H9 (cell line): ENCODE measurements at regions not wholly inside any gene's neighbourhood (a gene's known extent, or its start where the extent isn't known, plus 50 kb on each side); places are given as distances from the start of the nearest gene placed in this dataset.

Experiments used
- DNase-seq: peaks from one replicate; pipeline ENCODE4 v3.0.0-alpha.2; 2017
- H2AFZ ChIP-seq: one replicate; pipeline ENCODE4 v1.6.1; 2013; ENCODE audit warnings: mild to moderate bottlenecking, low read length, control low read depth, moderate library complexity
- H2AK5ac ChIP-seq: 2 replicates; pipeline ENCODE4 v1.6.1; 2013; ENCODE audit warnings: low read length, control low read depth, mixed read lengths; ENCODE audit not compliant: insufficient read length
- H2BK120ac ChIP-seq: one replicate; pipeline ENCODE4 v1.6.1; 2013; ENCODE audit warnings: low read depth, mild to moderate bottlenecking, low read length, control low read depth, inconsistent platforms; ENCODE audit not compliant: poor library complexity, severe bottlenecking
- H2BK12ac ChIP-seq: 2 replicates; pipeline ENCODE4 v1.6.1; 2013; ENCODE audit warnings: low read length, control low read depth, mixed read lengths, low read depth; ENCODE audit not compliant: insufficient read length
- H2BK15ac ChIP-seq: 2 replicates; pipeline ENCODE4 v1.6.1; 2013; ENCODE audit warnings: low read depth, low read length, control low read depth
- H2BK20ac ChIP-seq: one replicate; pipeline ENCODE4 v1.6.1; 2013; ENCODE audit warnings: low read depth, mild to moderate bottlenecking, low read length, control low read depth, inconsistent platforms; ENCODE audit not compliant: poor library complexity, severe bottlenecking
- H2BK5ac ChIP-seq: 2 replicates; pipeline ENCODE4 v1.6.1; 2013; ENCODE audit warnings: low read length, control low read depth, mixed read lengths; ENCODE audit not compliant: insufficient read length
- H3K14ac ChIP-seq: 2 replicates; pipeline ENCODE4 v1.6.1; 2013; ENCODE audit warnings: low read length, control low read depth; ENCODE audit not compliant: insufficient read depth
- H3K18ac ChIP-seq: 2 replicates; pipeline ENCODE4 v1.6.1; 2013; ENCODE audit warnings: low read depth, mild to moderate bottlenecking, mixed read lengths, low read length, control low read depth; ENCODE audit not compliant: insufficient read length
- H3K23ac ChIP-seq: 2 replicates; pipeline ENCODE4 v1.6.1; 2013; ENCODE audit warnings: low read length, control low read depth, mixed read lengths, low read depth; ENCODE audit not compliant: insufficient read length
- H3K23me2 ChIP-seq: 2 replicates; pipeline ENCODE4 v1.6.1; 2013; ENCODE audit warnings: low read depth, mild to moderate bottlenecking, mixed read lengths, low read length, control low read depth; ENCODE audit not compliant: insufficient read length, poor library complexity, severe bottlenecking
- H3K27ac ChIP-seq: 2 replicates; pipeline ENCODE4 v1.5.1; 2013; ENCODE audit warnings: low read length, control low read depth, mixed read lengths, low read depth; ENCODE audit not compliant: insufficient read length
- H3K27me3 ChIP-seq: 2 replicates; pipeline ENCODE4 v1.6.1; 2013; ENCODE audit warnings: low read length, control low read depth, inconsistent platforms; ENCODE audit not compliant: insufficient read depth
- H3K4ac ChIP-seq: 2 replicates; pipeline ENCODE4 v1.6.1; 2013; ENCODE audit warnings: low read depth, mild to moderate bottlenecking, control low read depth, inconsistent platforms, low read length, moderate library complexity
- H3K4me1 ChIP-seq: 2 replicates; pipeline ENCODE4 v1.6.1; 2013; ENCODE audit warnings: low read length, control low read depth, inconsistent platforms; ENCODE audit not compliant: insufficient read depth
- H3K4me2 ChIP-seq: 2 replicates; pipeline ENCODE4 v1.6.1; 2013; ENCODE audit warnings: low read length, control low read depth, mixed read lengths; ENCODE audit not compliant: insufficient read length, insufficient read depth
- H3K56ac ChIP-seq: 2 replicates; pipeline ENCODE4 v1.6.1; 2013; ENCODE audit warnings: low read depth, mild to moderate bottlenecking, mixed read lengths, low read length, control low read depth; ENCODE audit not compliant: insufficient read length
- H3K79me1 ChIP-seq: 2 replicates; pipeline ENCODE4 v1.6.1; 2013; ENCODE audit warnings: low read depth, mild to moderate bottlenecking, moderate library complexity, low read length, control low read depth, inconsistent platforms; ENCODE audit not compliant: insufficient read depth, poor library complexity, severe bottlenecking
- H3K79me2 ChIP-seq: 2 replicates; pipeline ENCODE4 v1.6.1; 2013; ENCODE audit warnings: low read length, control low read depth, inconsistent platforms; ENCODE audit not compliant: insufficient read depth
- H3K9ac ChIP-seq: 2 replicates; pipeline ENCODE4 v1.6.1; 2013; ENCODE audit warnings: low read length, control low read depth, mixed read lengths; ENCODE audit not compliant: insufficient read length; ENCODE audit errors: extremely low read depth
- H3K9me3 ChIP-seq: one replicate; pipeline ENCODE4 v1.6.1; 2013; ENCODE audit warnings: low read depth, low read length, inconsistent platforms; ENCODE audit not compliant: control insufficient read depth
- H3T11ph ChIP-seq: one replicate; pipeline ENCODE4 v1.6.1; 2013; ENCODE audit warnings: mild to moderate bottlenecking, low read length, control low read depth, inconsistent platforms
- H4K20me1 ChIP-seq: one replicate; pipeline ENCODE4 v1.6.1; 2013; ENCODE audit not compliant: control insufficient read depth, insufficient read length, insufficient read depth
- H4K5ac ChIP-seq: 2 replicates; pipeline ENCODE4 v1.6.1; 2013; ENCODE audit warnings: low read depth, mild to moderate bottlenecking, mixed read lengths, low read length, control low read depth; ENCODE audit not compliant: insufficient read length
- H4K8ac ChIP-seq: replicated peaks from 2 replicates; pipeline ENCODE4 v1.6.1; 2013; ENCODE audit warnings: low read length, control low read depth, mixed read lengths, low read depth; ENCODE audit not compliant: insufficient read length
- H4K91ac ChIP-seq: 2 replicates; pipeline ENCODE4 v1.6.1; 2013; ENCODE audit warnings: low read depth, mild to moderate bottlenecking, moderate library complexity, mixed read lengths, low read length, control low read depth; ENCODE audit not compliant: insufficient read length
- H3K27ac Mint-ChIP-seq, 3 experiments: 2 replicates in 2 of 3; 3 replicates in 1 of 3; pipeline ENCODE4 v1.8.0; 2020 to 2021; ENCODE audit warnings: mixed read lengths in 3 of 3, mild to moderate bottlenecking in 1 of 3, moderate library complexity in 1 of 3
- H3K27me3 Mint-ChIP-seq: 2 replicates; pipeline ENCODE4 v1.8.0; 2021; ENCODE audit warnings: low read depth, mild to moderate bottlenecking, moderate library complexity, mixed read lengths
- H3K36me3 Mint-ChIP-seq, 3 experiments: 2 replicates in 2 of 3; 3 replicates in 1 of 3; pipeline ENCODE4 v1.8.0; 2020 to 2021; ENCODE audit warnings: low read depth in 3 of 3, mixed read lengths in 3 of 3; ENCODE audit not compliant: insufficient read depth in 1 of 3
- H3K4me1 Mint-ChIP-seq, 2 experiments: 2 replicates each; pipeline ENCODE4 v1.8.0; 2020; ENCODE audit warnings: mixed read lengths in 2 of 2
- H3K4me3 Mint-ChIP-seq, 2 experiments: 2 replicates in 1 of 2; 3 replicates in 1 of 2; pipeline ENCODE4 v1.8.0; 2020 to 2021; ENCODE audit warnings: mild to moderate bottlenecking in 2 of 2, mixed read lengths in 2 of 2, moderate library complexity in 1 of 2
- H3K9me3 Mint-ChIP-seq, 2 experiments: 2 replicates in 1 of 2; 3 replicates in 1 of 2; pipeline ENCODE4 v1.8.0; 2020; ENCODE audit warnings: mild to moderate bottlenecking in 2 of 2, mixed read lengths in 2 of 2, moderate library complexity in 1 of 2
- CTCF ChIP-seq: fragments of 200-600 bp; sonication (generic); conservative IDR thresholded peaks from 3 replicates; pipeline ENCODE4 v1.8.0; 2021; ENCODE audit warnings: antibody characterized with exemption, mild to moderate bottlenecking
- WGBS: extraction: QIAGEN DNeasy Blood & Tissue Kit; methylation state at CpG from one replicate; pipeline ENCODE4 v1.1.7; 2013; ENCODE audit warnings: missing lambda C conversion rate, low lambda C conversion rate, mixed read lengths; ENCODE audit not compliant: insufficient read length; ENCODE audit errors: extremely low coverage; 5-methylcytosine and 5-hydroxymethylcytosine counted together

- no peak overlapping the region for H3K4me2 ChIP-seq
- no peak overlapping the region for H2BK12ac ChIP-seq
- H3T11ph ChIP-seq = no peak overlapping the region
- no peaks in the 10 kb centered on the region for H3K9me3 ChIP-seq
- Mint-ChIP-seq H3K27ac (no peak overlapping the region), H3K4me1 (peaks cover 0 to 3% of the 10 kb centered on the region in 2 experiments; a peak in 2 of 4 replicates), H3K4me3 (no peak overlapping the region), H3K27me3 (peaks cover 3% of the 10 kb centered on the region), H3K36me3 (peaks cover 0 to 16% (median 2%) of the 10 kb centered on the region in 3 experiments; a peak in 3 of 7 replicates), H3K9me3 (peaks cover 15 to 16% of the 10 kb centered on the region in 2 experiments)
- no peak for TF ChIP-seq CTCF
- no peak overlapping the region for H3K23ac ChIP-seq
- H4K20me1 ChIP-seq = no peaks in the 10 kb centered on the region
- H3K4me1 ChIP-seq = no peaks in the 10 kb centered on the region
- H2BK120ac ChIP-seq = no peak overlapping the region
- no peaks in the 10 kb centered on the region for H3K79me1 ChIP-seq
- H3K27ac ChIP-seq = no peak overlapping the region
- H4K91ac ChIP-seq = no peak overlapping the region
- H2BK20ac ChIP-seq = no peak overlapping the region
- H3K56ac ChIP-seq = no peak overlapping the region
- no peak overlapping the region for H3K4ac ChIP-seq
- H2BK5ac ChIP-seq = no peak overlapping the region
- H2AFZ ChIP-seq = no peak overlapping the region
- H2BK15ac ChIP-seq = no peak overlapping the region
- no peak overlapping the region; the same call in 1 of the 2 replicates for H3K14ac ChIP-seq
- no peaks in the 10 kb centered on the region for H3K79me2 ChIP-seq
- no CpG with 5 or more reads among the region's 28 CpGs for WGBS
- peak; percentile 25 for DNase-seq
- H2AK5ac ChIP-seq = no peak overlapping the region
- H3K9ac ChIP-seq = no peak overlapping the region
- H3K23me2 ChIP-seq = no peaks in the 10 kb centered on the region
- H3K27me3 ChIP-seq = no peaks in the 10 kb centered on the region
- no peak overlapping the region for H4K5ac ChIP-seq
- H4K8ac ChIP-seq = no peak overlapping the region
- H3K18ac ChIP-seq = no peak overlapping the region
Measured at GRCh38 chr14:104505085-104506074, 74.2 kb upstream of the C14orf180 start.
